CD14-positive monocyte (primary cell): ENCODE measurements at regions not wholly inside any gene's neighbourhood (a gene's known extent, or its start where the extent isn't known, plus 50 kb on each side); places are given as distances from the start of the nearest gene placed in this dataset.

ENCODE experiments used
- DNase-seq, 3 donors: peaks; one replicate each; pipeline ENCODE4 v3.0.0-alpha.2; 2011 to 2022
- H2AFZ ChIP-seq: 2 replicates; pipeline ENCODE4 v1.6.0; 2012; ENCODE audit warnings: mild to moderate bottlenecking, low read depth, low read length, inconsistent platforms; ENCODE audit not compliant: insufficient read depth, poor library complexity, severe bottlenecking
- H3K27ac ChIP-seq, 2 donors: 1 replicate in 1 of 2; 2 replicates in 1 of 2; pipeline ENCODE4 v1.5.1; 2012 to 2013; ENCODE audit warnings: low read length in 2 of 2, control low read depth in 1 of 2, inconsistent platforms in 1 of 2, low read depth in 1 of 2, mild to moderate bottlenecking in 1 of 2
- H3K27me3 ChIP-seq, 2 donors: one replicate each; pipeline versions ENCODE4 v1.6.0 to v1.6.1; 2011 to 2013; ENCODE audit warnings: low read length in 2 of 2; ENCODE audit not compliant: control insufficient read depth in 2 of 2, insufficient read depth in 2 of 2
- H3K36me3 ChIP-seq, 2 donors: replicated peaks in 1 of 2; 1 replicate in 1 of 2; 2 replicates in 1 of 2; pipeline versions ENCODE4 v1.5.1 to v1.6.1; 2012 to 2013; ENCODE audit warnings: low read length in 2 of 2, control low read depth in 1 of 2, inconsistent platforms in 1 of 2, mild to moderate bottlenecking in 1 of 2; ENCODE audit not compliant: insufficient read depth in 2 of 2, control insufficient read depth in 1 of 2
- H3K4me1 ChIP-seq, 2 donors: 1 replicate in 1 of 2; 2 replicates in 1 of 2; pipeline versions ENCODE4 v1.5.1 to v1.6.1; 2012 to 2013; ENCODE audit warnings: low read length in 2 of 2, control low read depth in 1 of 2, inconsistent platforms in 1 of 2, mild to moderate bottlenecking in 1 of 2, moderate library complexity in 1 of 2; ENCODE audit not compliant: insufficient read depth in 2 of 2, control insufficient read depth in 1 of 2
- H3K4me2 ChIP-seq: replicated peaks from 2 replicates; pipeline ENCODE3; 2012; ENCODE audit warnings: low read length, moderate library complexity, mild to moderate bottlenecking; ENCODE audit not compliant: poor library complexity, severe bottlenecking; ENCODE audit errors: extremely low read depth
- H3K4me3 ChIP-seq, 3 experiments: fragments of 200-600 bp in 1 of 3; sonication (generic) in 1 of 3; replicated peaks in 1 of 3; 1 replicate in 2 of 3; 2 replicates in 1 of 3; pipeline ENCODE4 v1.5.1; 2011 to 2013; ENCODE audit warnings: low read length in 3 of 3, mild to moderate bottlenecking in 3 of 3, control low read depth in 2 of 3, low read depth in 2 of 3, inconsistent platforms in 1 of 3, moderate library complexity in 1 of 3
- H3K79me2 ChIP-seq: 2 replicates; pipeline ENCODE4 v1.6.0; 2012; ENCODE audit warnings: mild to moderate bottlenecking, control low read depth, inconsistent platforms, low read length, moderate library complexity; ENCODE audit not compliant: insufficient read depth
- H3K9ac ChIP-seq: 2 replicates; pipeline ENCODE4 v1.6.0; 2017; ENCODE audit warnings: low read length, mild to moderate bottlenecking; ENCODE audit not compliant: insufficient read depth, poor library complexity, severe bottlenecking
- H3K9me3 ChIP-seq, 2 donors: replicated peaks in 1 of 2; 1 replicate in 1 of 2; 2 replicates in 1 of 2; pipeline versions ENCODE4 v1.5.1 to v1.6.1; 2012 to 2013; ENCODE audit warnings: low read length in 2 of 2, control low read depth in 1 of 2; ENCODE audit not compliant: control insufficient read depth in 1 of 2, insufficient read depth in 1 of 2
- H4K20me1 ChIP-seq: 2 replicates; pipeline ENCODE4 v1.6.0; 2012; ENCODE audit warnings: mild to moderate bottlenecking, low read length, control low read depth, moderate library complexity; ENCODE audit not compliant: insufficient read depth
- H3K27ac Mint-ChIP-seq, 7 donors: one replicate each; pipeline ENCODE4 v1.8.0; 2020; ENCODE audit warnings: mild to moderate bottlenecking in 7 of 7, mixed read lengths in 7 of 7, moderate library complexity in 6 of 7, inconsistent platforms in 2 of 7
- H3K27me3 Mint-ChIP-seq, 3 donors: one replicate each; pipeline ENCODE4 v1.8.0; 2021 to 2022; ENCODE audit warnings: low read depth in 3 of 3, mild to moderate bottlenecking in 3 of 3, mixed read lengths in 3 of 3, moderate library complexity in 3 of 3, inconsistent platforms in 1 of 3
- H3K36me3 Mint-ChIP-seq, 2 donors: one replicate each; pipeline ENCODE4 v1.8.0; 2020; ENCODE audit warnings: mixed read lengths in 2 of 2, inconsistent platforms in 1 of 2, mild to moderate bottlenecking in 1 of 2
- H3K4me1 Mint-ChIP-seq: one replicate; pipeline ENCODE4 v1.8.0; 2020; ENCODE audit warnings: mild to moderate bottlenecking, mixed read lengths
- H3K4me3 Mint-ChIP-seq, 2 donors: one replicate each; pipeline ENCODE4 v1.8.0; 2020; ENCODE audit warnings: mild to moderate bottlenecking in 2 of 2, mixed read lengths in 2 of 2, moderate library complexity in 1 of 2
- H3K9me3 Mint-ChIP-seq, 7 donors: one replicate each; pipeline ENCODE4 v1.8.0; 2020 to 2022; ENCODE audit warnings: mixed read lengths in 7 of 7, mild to moderate bottlenecking in 6 of 7, moderate library complexity in 6 of 7, inconsistent platforms in 2 of 7
- WGBS: methylation state at CpG from one replicate; pipeline ENCODE4 v1.1.5; 2013; ENCODE audit warnings: missing lambda C conversion rate; ENCODE audit not compliant: insufficient coverage; 5-methylcytosine and 5-hydroxymethylcytosine counted together
- intact Hi-C, 2 donors: fragments of 100-400 bp; cut with micrococcal nuclease; formaldehyde crosslinking; loops; one replicate each; pipeline versions ENCODE4 v1.15.0 to v1.15.1; 2023
- TF ChIP-seq, protein P1 (sequence below): fragments of 200-600 bp; IDR thresholded peaks from one replicate; pipeline ENCODE4 v1.8.0; 2022; ENCODE audit warnings: antibody characterized with exemption, mild to moderate bottlenecking

DNA sequence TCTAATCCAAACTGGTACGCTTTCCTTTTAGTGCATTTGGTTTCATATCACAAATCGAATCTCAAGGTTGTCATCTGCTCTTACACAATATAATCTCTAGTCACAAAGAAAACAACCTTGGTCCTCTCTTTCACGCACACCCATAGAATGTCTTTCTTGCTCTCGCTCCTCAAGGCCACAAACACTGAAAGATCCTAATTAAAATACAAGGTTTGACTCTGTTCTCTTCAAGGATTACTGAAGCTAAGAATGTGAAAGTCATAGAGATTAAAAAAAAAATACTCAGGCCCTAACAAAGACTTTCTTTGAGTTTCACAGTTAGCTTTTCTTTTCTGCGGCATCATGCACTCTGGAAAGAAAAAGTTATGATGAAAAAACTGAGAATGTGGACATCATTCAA is 891.5 kb downstream of the EFNB2 start:
- Histone ChIP-seq H3K4me2 (no peak overlapping the region), H4K20me1 (no peaks in the 10 kb centered on the region), H3K36me3 (no peaks in the 10 kb centered on the region), H3K9ac (no peak overlapping the region), H3K79me2 (no peaks in the 10 kb centered on the region), H3K27me3 (no peaks in the 10 kb centered on the region), H3K27ac (no peak overlapping the region), H3K4me1 (no peaks in the 10 kb centered on the region), H2AFZ (no peak overlapping the region), H3K9me3 (peaks cover 15 to 24% of the 10 kb centered on the region in 2 donors), H3K4me3 (no peak overlapping the region)
- Mint-ChIP-seq H3K4me1 (no peaks in the 10 kb centered on the region), H3K4me3 (no peak overlapping the region), H3K27ac (no peak overlapping the region), H3K27me3 (no peaks in the 10 kb centered on the region), H3K36me3 (no peaks in the 10 kb centered on the region), H3K9me3 (peaks cover 8 to 23% (median 11%) of the 10 kb centered on the region in 7 donors)
- 88% methylated on average over 3 of the region's 5 CpGs for WGBS
- intact Hi-C loops, result no loop called here
- DNase-seq, result no peak
- TF ChIP-seq, protein P1, sequence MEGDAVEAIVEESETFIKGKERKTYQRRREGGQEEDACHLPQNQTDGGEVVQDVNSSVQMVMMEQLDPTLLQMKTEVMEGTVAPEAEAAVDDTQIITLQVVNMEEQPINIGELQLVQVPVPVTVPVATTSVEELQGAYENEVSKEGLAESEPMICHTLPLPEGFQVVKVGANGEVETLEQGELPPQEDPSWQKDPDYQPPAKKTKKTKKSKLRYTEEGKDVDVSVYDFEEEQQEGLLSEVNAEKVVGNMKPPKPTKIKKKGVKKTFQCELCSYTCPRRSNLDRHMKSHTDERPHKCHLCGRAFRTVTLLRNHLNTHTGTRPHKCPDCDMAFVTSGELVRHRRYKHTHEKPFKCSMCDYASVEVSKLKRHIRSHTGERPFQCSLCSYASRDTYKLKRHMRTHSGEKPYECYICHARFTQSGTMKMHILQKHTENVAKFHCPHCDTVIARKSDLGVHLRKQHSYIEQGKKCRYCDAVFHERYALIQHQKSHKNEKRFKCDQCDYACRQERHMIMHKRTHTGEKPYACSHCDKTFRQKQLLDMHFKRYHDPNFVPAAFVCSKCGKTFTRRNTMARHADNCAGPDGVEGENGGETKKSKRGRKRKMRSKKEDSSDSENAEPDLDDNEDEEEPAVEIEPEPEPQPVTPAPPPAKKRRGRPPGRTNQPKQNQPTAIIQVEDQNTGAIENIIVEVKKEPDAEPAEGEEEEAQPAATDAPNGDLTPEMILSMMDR, result no peak

DNA sequence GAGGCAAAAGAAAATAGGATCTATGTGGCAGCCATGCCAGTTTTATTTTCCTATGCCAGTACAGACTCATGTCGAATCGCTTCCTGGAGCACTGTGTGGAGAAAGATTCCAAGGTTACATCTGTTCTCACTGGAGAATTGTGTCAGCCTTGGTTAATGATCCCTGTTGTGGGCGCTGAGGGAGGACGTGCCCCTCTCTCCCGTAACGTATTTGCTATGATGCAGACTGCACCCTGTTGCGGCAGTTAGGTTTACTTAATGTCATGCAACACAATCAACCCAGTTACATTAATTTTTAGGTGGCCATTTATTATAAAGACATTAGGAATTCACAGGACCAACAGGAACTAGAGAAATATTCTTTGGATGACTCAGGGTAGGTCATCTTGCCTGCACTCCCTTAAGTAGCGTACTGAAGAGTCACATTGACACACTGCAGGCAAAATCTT is 892.9 kb downstream of the EFNB2 start:
- Histone ChIP-seq H3K9me3 (peaks cover 3 to 19% of the 10 kb centered on the region in 2 donors), H2AFZ (no peak overlapping the region), H3K79me2 (no peaks in the 10 kb centered on the region), H3K4me2 (no peak overlapping the region), H3K36me3 (no peaks in the 10 kb centered on the region), H4K20me1 (no peaks in the 10 kb centered on the region), H3K27ac (no peak overlapping the region), H3K27me3 (no peaks in the 10 kb centered on the region), H3K9ac (no peak overlapping the region), H3K4me3 (no peak overlapping the region), H3K4me1 (no peaks in the 10 kb centered on the region)
- Mint-ChIP-seq H3K4me1 (no peaks in the 10 kb centered on the region), H3K27me3 (no peaks in the 10 kb centered on the region), H3K4me3 (no peak overlapping the region), H3K27ac (no peak overlapping the region), H3K36me3 (no peaks in the 10 kb centered on the region), H3K9me3 (peaks cover 4 to 26% (median 8%) of the 10 kb centered on the region in 7 donors)
- DNase-seq, result no peak
- WGBS, result 93% methylated on average over 5 of the region's 8 CpGs
- TF ChIP-seq, protein P1, result no peak
- intact Hi-C loops, result no loop called here
